Heart left ventricle (tissue), 13 donors: ENCODE measurements at regions not wholly inside any gene's neighbourhood (a gene's known extent, or its start where the extent isn't known, plus 50 kb on each side); places are given as distances from the start of the nearest gene placed in this dataset.

Experiments used
- POLR2A ChIP-seq, 2 donors: fragments of 450-650 bp; IDR thresholded peaks; one replicate each; pipeline ENCODE4 v1.6.1; 2017; ENCODE audit warnings: antibody characterized with exemption in 2 of 2, mild to moderate bottlenecking in 2 of 2, moderate library complexity in 2 of 2
- TF ChIP-seq, protein P1 (sequence below), 12 donors: fragments of 200-600 bp; sonication (generic) in 4 of 12; IDR thresholded peaks; one replicate each; pipeline versions ENCODE4 v1.5.0 to v1.8.0; 2018 to 2022; ENCODE audit warnings: antibody characterized with exemption in 12 of 12, mild to moderate bottlenecking in 5 of 12
- donor health status: ischemic (EF 13 %, LVEDD 7.1; RV severe dilation, severe dysfunction).
- donor health status: DM: no; HTN: yes; CAD: no.
- donor health status: DM: no; HTN: no; CAD: no.
- donor health status: ischemic (EF 25% LVEDD 6.9; RV normal size, moderate dysfunction).
- donor health status: ischemic (EF 25% LVEDD 5.7; RV mildly dilated, moderate dysfunction).
- donor health status: ischemic (EF 35%, LVEDD 5.7; RV mildly dilated, moderate dysfunction).
- donor health status: nonischemic (EF 11% LVEDD 7.7; RV severe dilation, severe dysfunction).
- donor health status: DM: yes; HTN: yes; CAD: no.
- donor health status: PGD.
- donor health status: ischemic (EF 29% LVEDD 5.4; RV normal size, mild dysfunction).
- donor health status: nonischemic (EF 23%, LVEDD 6.1; RV moderate dilation, normal function).

DNA sequence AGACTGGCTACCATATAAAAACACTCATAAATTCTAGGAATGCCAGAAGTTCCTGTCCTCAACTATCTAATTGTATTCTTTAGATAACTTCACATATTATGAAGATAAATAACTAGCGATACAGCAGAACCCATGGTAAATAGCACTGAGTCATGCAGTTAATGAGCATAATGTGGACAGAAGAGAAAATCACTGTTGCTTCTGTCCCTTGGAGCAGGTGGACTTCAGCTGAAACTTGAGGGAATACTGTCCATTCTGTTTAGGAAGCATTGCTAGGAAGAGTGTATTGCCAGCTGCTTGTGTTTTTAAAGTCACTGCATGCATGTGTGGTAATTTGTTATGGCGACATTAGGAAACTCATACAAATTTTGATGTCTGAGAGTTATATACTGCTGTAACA is 854.4 kb downstream of the LTN1 start:
- no peak for TF ChIP-seq POLR2A (IDR thresholded peaks at IDR 0.05)
- TF ChIP-seq, protein P1, sequence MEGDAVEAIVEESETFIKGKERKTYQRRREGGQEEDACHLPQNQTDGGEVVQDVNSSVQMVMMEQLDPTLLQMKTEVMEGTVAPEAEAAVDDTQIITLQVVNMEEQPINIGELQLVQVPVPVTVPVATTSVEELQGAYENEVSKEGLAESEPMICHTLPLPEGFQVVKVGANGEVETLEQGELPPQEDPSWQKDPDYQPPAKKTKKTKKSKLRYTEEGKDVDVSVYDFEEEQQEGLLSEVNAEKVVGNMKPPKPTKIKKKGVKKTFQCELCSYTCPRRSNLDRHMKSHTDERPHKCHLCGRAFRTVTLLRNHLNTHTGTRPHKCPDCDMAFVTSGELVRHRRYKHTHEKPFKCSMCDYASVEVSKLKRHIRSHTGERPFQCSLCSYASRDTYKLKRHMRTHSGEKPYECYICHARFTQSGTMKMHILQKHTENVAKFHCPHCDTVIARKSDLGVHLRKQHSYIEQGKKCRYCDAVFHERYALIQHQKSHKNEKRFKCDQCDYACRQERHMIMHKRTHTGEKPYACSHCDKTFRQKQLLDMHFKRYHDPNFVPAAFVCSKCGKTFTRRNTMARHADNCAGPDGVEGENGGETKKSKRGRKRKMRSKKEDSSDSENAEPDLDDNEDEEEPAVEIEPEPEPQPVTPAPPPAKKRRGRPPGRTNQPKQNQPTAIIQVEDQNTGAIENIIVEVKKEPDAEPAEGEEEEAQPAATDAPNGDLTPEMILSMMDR (IDR thresholded peaks at IDR 0.05) = no peak
